Endothelial cell of umbilical vein (primary cell): ENCODE measurements at regions not wholly inside any gene's neighbourhood (a gene's known extent, or its start where the extent isn't known, plus 50 kb on each side); places are given as distances from the start of the nearest gene placed in this dataset.

Source experiments
- EZH2 ChIP-seq: IDR thresholded peaks from 2 replicates; pipeline ENCODE4 v1.6.1; 2012; ENCODE audit warnings: borderline replicate concordance, low read depth, mild to moderate bottlenecking, moderate library complexity, low read length, inconsistent platforms; ENCODE audit not compliant: severe bottlenecking
- JUN ChIP-seq: IDR thresholded peaks from 2 replicates; pipeline ENCODE4 v1.6.1; 2011; ENCODE audit warnings: borderline replicate concordance, low read depth; ENCODE audit not compliant: insufficient read length, insufficient read depth
- MAX ChIP-seq: IDR thresholded peaks from 2 replicates; pipeline ENCODE4 v1.6.1; 2011; ENCODE audit not compliant: insufficient read depth, insufficient read length
- POLR2A ChIP-seq: IDR thresholded peaks from 2 replicates; pipeline ENCODE4 v1.6.1; 2012; ENCODE audit warnings: low read depth, mild to moderate bottlenecking, control low read depth, low read length
- POLR2AphosphoS5 ChIP-seq: IDR thresholded peaks from 2 replicates; pipeline ENCODE4 v1.6.1; 2012; ENCODE audit warnings: low read depth, mild to moderate bottlenecking, control low read depth, low read length, moderate library complexity; ENCODE audit not compliant: insufficient read depth
- TF ChIP-seq, protein P1 (sequence below), 2 donors: IDR thresholded peaks; 1 replicate in 1 of 2; 2 replicates in 1 of 2; pipeline ENCODE4 v1.5.1; 2011; ENCODE audit warnings: low read length in 2 of 2, mild to moderate bottlenecking in 2 of 2, moderate library complexity in 2 of 2, control low read depth in 1 of 2, inconsistent platforms in 1 of 2, low read depth in 1 of 2; ENCODE audit not compliant: insufficient read depth in 1 of 2; ENCODE audit errors: extremely low read depth in 1 of 2

DNA sequence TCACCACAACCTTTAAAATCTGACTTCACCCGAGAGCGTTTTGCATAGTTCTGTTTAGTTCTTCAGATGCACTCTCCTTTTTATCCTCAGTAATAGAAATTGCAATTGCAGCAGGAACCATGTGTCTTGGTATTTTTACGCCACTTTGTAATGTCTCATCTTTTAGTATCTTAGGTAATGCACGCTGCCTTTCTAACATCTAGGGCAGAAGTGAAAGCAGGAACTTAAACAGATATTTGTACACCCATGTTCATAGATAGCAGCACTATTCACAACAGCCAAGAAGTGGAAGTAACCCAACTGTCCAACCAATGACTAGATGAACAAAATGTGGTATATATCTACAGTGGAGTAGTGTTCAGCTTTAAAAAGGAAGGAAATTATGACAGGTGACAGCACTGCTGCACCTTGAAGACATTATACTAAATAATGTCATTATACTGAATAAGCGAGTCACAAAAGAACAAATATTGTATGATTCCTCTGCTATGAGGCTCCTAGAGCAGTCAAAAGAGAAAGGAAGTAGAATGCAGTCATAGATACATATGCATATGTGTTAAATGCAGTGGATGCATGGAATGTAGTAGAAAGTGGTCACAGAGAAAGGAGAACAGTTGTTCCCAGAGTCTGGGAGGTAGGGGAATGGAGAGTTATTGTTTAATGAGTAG lies 105.9 kb upstream of the GJB6 start:
- TF ChIP-seq, protein P1, sequence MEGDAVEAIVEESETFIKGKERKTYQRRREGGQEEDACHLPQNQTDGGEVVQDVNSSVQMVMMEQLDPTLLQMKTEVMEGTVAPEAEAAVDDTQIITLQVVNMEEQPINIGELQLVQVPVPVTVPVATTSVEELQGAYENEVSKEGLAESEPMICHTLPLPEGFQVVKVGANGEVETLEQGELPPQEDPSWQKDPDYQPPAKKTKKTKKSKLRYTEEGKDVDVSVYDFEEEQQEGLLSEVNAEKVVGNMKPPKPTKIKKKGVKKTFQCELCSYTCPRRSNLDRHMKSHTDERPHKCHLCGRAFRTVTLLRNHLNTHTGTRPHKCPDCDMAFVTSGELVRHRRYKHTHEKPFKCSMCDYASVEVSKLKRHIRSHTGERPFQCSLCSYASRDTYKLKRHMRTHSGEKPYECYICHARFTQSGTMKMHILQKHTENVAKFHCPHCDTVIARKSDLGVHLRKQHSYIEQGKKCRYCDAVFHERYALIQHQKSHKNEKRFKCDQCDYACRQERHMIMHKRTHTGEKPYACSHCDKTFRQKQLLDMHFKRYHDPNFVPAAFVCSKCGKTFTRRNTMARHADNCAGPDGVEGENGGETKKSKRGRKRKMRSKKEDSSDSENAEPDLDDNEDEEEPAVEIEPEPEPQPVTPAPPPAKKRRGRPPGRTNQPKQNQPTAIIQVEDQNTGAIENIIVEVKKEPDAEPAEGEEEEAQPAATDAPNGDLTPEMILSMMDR (IDR thresholded peaks at IDR 0.05; ENCODE audit: extremely low read depth in 1 of 2, insufficient read depth in 1 of 2, low read depth in 1 of 2, low read length in 2 of 2), result no peak
- TF ChIP-seq POLR2A, result no peak
- TF ChIP-seq JUN, result no peak
- no peak for TF ChIP-seq POLR2AphosphoS5
- TF ChIP-seq EZH2, result no peak
- TF ChIP-seq MAX, result no peak
